Kidney tubule cell (primary cell): ENCODE measurements at regions not wholly inside any gene's neighbourhood (a gene's known extent, or its start where the extent isn't known, plus 50 kb on each side); places are given as distances from the start of the nearest gene placed in this dataset.
A peak's percentile ranks its signal among the peaks of the same experiment; 100 is the strongest.
"Not testable (repeated sequence)": the region's sequence is repeated elsewhere in the genome, so short reads cannot be mapped to it uniquely, and the experiment has no call there.

Source experiments
- DNase-seq: peaks from one replicate; pipeline ENCODE4 v3.0.0-alpha.2; 2018; ENCODE audit warnings: low spot score

DNA sequence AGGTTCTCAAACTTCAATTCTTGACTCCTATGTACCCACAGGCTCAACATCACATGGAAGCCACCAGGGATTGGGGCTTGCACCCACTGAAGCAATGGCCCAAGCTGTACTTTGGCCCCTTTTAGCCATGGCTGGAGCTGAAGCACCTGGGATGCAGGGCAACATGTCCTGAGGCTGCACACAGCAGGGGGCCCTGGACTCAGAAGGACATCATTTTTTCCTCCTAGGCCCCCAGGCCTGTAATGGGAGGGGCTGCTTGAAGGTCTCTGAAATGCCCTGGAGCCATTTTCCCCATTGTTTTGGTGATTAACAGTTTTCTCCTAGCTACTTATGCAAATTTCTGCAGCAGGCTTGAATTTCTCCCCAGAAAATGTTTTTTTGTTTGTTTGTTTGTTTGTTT is 465.1 kb upstream of the PCDH10 start:
- DNase-seq, result no peak

DNA sequence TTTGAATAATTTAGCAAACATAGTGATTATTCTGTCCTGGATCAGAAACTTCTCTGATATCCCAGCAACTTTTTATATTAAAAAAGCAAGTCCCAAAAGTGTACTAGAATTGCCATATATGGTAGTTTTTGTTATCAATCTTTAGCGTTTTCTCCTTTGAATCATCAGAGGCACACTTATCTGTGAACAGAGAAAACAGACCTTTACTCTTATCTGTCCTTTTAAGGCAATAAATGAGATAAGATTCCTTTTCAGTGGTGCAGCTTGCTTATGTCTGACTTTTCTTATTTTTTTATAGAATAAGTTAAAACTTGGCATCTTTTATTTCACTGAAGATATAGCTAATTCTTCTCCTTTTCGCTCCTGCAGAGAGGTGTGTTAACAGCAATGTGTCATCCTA is 458.1 kb upstream of the PCDH10 start:
- DNase-seq, result no peak

DNA sequence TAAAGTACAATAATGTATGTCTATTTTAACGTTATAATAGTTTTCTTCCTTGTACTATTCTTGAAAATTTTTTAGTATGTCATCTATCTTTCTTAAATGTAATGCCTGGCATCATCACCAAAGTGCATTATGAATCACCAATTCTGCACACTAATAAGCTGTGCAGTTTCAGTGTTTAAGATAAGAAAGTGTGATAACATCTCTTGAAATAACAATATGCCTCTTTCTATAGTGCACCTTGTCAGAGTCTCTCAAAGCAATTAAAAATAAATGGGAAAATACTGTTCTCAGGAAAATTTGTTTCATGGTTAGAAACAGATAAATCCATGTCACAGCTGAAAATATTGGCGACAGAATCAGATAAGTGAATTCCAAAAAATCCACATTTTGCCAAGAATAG is 457.4 kb upstream of the PCDH10 start:
- no peak for DNase-seq

DNA sequence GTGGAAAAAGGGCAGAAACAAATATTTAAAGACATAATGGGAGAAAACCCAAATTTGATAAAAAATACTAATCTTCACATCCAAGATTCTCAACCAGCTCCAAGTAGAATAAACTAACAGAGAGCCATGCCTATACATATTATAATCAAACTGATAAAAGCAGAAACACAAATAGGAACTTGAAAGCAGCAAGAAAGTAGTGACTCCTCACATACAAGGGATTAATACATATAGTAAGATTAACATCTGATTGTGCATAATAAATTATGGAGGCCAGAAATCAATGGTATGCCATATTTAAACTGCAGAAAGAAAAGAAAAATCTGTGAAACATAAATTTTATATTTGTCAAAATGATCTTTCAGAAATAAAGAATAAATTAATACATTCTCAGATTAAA is 454.3 kb upstream of the PCDH10 start:
- DNase-seq, result no peak

DNA sequence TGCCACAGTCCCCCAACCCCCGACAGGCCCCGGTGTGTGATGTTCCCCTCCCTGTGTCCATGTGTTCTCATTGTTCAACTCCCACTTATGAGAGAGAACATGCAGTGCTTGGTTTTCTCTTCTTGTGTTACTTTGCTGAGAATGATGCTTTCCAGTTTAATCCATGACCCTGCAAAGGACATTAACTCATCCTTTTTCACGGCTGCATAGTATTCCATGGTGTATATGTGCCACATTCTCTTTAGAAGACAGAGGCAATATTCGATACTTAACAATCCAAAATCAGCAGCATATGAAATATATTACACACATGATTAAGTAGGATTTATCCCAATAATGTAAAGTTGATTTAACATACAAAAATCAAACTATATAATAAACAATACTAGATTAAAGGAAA is 451.6 kb upstream of the PCDH10 start:
- DNase-seq, result not testable (repeated sequence)

DNA sequence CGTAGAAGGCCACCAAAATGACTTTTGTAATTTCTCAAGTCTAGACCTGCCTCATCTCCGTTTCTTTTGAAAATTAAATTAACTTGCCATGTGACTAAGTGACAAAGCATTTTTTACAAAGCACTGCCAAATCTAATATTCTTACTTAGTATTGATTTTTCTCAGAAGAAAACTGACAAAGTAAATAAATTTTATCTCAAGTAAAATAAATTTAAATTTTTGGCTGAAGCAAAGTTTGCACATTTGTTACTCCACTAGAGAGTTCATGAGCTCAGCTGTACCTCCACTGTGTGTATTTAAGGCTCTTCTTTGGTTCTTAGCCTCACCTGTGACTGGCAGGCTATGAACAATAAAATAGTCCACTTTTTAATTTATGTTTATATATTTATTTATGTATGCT is 441.1 kb upstream of the PCDH10 start:
- DNase-seq, result no peak

DNA sequence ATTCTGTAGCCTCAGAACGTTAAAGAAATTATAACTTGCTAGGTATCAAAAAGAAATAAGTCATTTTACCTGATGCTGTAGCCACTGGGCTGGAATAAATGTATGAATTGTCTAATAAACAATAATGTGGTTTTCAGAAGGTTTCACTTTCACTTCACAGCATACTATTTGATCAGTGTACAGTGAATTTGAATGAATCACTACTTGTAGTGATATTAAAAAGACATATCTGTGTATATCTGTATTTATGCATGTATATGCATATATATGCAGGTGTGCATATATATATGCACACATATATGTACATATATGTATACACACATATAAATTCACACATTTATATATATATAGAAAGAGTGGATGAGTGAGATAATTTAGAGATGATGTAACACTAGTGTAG is 440.0 kb upstream of the PCDH10 start:
- no peak for DNase-seq

DNA sequence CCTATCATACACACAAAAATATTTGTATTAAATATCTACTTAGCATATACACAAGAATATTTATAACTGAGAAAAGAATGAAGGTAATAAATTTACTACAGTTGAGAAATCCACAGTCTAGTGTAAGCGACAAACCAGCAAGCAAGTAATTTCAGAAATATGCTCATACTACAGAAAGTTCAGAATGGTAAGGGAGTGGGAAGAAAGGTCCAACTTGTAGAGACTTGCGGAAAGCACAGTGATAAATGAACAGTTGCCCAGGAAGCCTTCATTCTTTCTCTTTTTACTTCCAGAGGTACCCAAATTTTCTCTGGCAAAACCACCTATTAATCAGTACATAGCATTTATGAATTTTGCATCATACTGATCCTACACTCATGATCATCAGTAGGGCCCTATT is 438.1 kb upstream of the PCDH10 start:
- DNase-seq, result no peak

DNA sequence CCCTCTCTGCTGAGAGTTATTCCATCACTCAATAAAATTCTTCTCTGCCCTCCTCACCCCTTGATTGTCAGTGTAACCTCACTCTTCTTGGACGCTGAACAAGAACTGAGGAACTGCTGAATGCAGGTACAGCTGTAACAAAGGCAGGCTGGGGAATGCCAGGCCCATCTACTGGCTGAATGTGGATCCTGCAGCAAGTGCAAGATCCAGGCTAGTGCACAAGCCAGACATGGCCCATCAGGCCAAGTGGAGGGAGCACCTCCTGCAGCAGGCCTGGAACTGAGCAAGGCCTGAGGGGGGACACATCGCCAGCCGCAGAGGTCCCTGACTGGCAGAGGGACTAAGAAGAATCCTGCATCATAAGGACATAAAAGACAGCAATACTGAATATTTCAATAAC is 411.8 kb upstream of the PCDH10 start:
- DNase-seq, result no peak

DNA sequence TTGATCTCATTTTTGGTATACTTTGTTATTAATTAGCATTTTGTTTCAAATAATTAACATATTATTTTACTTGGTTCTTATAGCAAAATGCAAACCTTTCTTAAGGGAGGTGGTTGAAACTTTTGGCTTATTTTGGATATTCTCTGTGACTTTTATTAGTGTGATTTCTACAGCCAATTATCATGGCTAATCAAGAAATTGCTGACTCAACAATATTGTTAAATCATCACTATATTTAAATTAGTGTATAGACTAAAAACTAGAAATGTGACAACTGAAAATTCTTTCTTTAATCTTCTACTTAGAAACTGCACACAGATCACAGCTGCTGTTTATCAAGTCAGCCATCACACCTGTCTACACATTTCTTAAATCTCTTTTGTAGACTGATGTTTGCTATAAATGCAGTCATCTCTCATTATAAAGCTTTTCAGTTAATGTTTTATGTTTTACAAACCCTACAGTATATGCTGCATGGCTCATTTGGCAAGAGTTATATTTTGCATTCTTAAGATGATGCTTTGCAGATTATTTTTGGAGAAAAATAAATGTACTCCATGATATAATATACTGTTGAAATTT is 389.8 kb upstream of the PCDH10 start:
- DNase-seq, result no peak

DNA sequence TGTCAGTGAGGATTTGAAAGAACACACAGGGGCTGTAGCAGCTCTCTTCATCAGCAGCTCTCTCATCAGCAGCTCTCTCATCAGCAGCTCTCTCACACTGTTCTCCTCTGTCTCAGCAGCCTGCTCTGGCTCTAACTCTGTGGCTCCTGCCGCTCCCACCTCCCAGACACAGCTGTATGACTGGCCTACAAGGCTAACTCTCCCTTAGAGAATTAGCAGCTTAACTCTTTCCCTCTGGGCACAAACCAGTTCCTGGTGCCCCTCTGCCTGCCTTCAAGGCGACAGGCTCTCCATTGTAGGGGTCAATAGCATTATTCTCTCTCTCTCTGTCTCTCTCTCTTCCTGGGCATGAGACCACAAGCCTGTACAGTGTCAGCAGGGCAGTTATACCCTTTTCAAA is 385.6 kb upstream of the PCDH10 start:
- DNase-seq, result no peak

DNA sequence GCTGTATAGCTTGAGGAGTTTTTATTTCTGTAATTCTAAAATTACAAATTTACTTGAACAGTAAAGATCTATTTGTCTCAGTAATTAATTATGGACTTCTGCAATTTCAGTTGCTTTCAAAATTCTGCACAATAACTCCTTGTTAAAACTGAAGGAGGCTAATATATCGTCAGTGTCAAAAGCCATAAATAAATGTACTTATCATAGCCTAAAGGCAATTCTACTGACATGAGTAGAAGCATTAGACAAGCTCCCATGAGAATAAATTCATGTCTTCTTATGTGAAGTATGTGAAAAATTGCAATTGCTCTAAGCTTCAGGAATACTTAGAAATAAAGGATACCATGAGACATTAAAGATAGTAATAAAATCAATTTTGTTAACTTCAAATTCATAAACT is 381.2 kb upstream of the PCDH10 start:
- DNase-seq, result no peak

DNA sequence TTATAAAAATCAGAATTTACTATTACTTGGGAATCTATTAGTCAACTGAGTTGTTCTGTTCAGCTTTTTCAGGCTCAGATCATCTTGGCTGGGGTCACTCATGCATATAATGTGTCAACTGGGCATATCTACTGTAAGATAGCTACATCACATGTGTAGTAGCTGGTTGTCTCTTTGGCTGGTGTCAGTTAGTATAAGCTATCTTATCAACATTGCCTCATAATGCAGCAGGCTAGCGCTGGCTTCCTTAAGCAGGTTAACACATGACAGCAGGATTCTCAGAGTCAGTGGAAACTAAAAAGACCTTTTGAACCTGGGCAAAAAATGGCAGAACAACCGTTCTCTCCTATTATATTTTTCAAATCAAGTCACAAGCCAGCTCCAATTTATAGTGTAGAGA is 378.3 kb upstream of the PCDH10 start:
- DNase-seq, result no peak

DNA sequence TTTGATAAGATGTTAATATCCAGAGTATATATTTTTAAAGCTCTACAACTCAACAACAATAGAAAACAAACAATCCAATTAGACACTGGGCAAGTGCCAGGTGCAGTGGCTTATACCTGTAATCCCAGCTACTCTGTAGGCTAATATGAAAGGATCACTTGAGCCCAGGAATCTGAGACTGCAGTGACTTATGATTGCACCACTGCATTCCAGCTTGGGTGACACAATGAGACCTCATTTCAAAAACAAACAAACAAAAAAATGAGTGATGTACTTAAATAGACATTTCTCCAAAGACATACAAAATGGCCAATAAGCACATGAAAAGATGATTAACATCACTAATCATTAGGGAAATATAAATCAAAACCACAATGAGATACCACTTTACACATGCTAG is 356.8 kb upstream of the PCDH10 start:
- DNase-seq, result peak; percentile 2

DNA sequence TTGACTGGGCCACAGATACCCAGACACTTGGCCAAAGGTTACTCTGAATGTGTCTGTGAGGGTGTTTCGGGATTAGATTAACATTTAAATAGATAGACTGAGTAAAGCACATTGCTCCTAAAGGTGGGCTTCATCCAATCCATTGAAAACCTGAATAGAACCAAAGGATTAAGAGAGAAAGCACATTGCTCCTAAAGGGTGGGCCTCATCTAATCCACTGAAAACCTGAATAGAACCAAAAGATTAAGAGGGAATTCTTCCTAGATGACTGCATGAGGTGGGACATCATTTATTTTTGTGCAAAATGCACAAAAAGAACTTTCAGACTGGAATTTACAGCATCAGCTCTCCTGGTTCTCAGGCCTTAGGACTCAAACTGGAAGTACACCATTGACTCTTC is 351.2 kb upstream of the PCDH10 start:
- no peak for DNase-seq

DNA sequence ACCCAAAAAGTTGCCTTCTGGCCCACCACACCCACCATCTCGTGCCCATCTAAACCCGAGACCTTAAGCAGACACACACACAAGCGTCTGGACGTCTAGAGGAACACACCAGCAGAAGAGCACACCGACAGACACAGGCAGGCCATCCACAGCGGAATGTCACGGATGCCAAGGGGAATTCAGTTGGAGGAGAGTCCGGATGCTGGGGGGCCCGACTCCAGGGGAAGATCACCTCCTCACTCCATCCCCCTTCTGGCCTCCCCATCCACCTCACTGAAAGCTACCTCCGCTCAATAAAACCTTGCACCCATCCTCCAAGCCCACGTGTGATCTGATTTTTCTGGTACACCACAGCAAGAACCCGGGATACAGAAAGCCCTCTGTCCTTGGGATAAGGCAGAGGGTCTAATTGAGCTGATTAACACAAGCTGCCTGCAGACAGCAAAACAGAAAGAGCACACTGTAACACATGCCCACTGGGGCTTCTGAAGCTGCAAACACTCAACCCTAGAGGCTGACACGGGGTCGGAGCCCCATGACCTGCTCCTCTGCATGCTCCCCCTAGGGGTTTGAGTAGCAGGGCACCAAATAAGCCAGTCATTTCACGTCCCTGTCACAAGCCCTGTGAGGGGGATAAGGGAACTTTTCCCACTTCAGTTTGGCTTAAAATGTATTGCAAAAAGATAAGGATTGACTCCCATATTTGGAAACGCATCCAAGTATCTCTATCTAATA is 339.6 kb upstream of the PCDH10 start:
- DNase-seq, result no peak

DNA sequence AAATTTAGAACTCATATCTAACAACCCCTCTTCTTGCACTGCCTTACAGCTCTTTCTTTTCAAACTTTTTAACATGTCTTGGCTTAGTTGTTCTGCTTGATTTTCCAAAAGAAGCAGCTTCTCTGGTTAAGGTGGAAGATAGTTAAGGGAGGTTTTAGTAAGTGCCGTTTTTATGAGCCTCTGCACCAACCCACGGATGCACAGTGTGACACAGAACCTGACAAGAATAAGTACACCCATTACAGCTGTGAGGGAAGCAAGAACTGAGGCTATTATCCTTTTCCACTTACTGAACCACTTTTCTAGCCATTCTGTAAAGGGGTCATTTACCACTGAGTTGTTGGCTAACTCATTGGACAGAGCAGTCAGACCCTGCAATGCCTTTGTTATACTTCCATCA is 336.0 kb upstream of the PCDH10 start:
- not testable (repeated sequence) for DNase-seq

DNA sequence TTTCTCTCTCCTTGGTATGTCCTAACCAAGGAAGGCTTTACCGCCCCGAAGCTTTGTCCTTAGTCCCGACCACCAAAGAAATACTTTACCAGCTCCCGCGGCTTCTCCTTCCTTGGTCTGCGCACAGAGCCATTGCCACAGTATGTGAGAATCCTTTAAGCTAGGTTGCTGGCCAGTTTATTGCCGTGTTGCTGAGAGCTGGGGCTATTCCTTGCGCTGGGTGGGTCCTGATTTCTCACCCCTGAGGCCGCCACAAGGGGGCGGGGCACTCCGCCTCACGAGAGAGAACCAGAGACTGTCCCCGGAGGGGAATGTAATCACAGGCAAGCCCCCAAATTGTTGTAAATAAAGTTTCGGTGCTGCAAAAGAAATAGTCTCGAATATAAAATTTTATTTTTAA is 331.0 kb upstream of the PCDH10 start:
- no peak for DNase-seq

DNA sequence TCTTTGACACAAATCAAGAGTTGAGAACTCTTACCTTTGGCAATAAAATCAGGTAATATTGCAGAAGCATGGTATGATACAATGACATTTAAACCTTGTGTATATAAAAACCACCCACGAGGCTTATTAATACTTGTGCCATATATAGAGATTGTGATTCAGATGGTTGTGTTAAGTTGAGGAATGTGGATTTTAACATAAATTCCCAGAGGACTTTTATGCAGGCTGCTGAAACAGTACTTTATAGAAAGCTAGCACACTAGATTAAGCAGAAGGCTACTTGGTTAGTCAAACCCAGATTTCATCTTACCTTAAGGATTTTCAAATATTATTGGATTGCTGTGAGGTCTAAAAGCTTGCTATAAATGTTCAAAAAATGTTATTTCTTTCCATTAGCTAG is 325.7 kb upstream of the PCDH10 start:
- no peak for DNase-seq

DNA sequence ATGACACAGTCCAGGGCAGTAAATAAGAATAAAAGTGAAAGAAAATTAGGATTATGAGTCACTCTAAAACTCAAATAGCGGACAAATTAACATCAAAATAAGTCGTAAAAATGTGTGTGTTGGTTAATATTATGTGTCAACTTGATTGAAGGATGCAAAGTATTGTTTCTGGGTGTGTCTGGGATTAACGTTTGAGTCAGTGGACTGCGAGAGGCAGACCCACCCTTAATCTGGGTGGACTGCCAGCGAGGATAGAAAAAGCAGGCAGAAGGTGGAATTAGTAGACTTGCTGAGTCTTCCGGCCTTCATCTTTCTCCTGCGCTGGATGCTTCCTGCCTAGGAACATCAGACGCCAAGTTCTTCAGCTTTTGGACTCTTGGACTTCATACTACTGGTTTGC is 324.3 kb upstream of the PCDH10 start:
- no peak for DNase-seq

DNA sequence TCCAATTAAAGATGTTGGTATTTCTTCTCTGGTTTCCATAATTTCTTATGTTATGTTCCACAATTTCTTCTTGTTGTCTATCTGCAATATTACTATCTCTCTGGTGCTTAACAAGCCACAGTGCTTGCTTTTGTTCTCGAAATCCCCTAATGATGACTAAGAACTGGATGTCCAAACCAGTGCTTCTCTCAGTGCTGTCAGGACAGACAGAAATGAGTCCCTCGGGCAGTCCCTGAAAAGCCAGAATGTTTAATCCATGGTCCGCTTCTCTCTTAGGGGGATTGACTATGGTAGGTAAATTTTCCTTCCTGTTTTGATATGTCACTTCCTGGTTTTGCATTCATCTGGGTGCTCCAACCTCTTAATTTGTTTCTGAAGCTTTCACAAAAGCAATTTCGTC is 321.6 kb upstream of the PCDH10 start:
- DNase-seq, result no peak

DNA sequence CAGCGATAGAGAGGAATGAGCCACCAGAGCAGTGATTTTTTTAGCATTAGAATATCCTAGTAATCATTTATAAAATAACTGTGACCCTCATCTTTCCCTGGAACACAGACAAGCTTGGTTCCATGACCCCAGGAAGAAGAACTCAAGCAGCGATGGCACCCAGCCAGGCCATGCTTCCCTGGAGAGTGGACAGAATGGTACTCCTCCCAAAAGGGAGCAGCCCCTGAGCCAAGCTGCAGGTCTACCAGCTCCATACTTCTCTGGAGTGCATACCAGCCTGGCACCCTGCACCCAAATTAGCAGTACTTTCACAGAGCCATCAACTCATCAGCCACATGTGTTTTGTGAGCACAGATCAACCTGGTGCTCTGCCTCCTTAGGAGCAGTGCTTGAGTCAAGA is 310.9 kb upstream of the PCDH10 start:
- no peak for DNase-seq

DNA sequence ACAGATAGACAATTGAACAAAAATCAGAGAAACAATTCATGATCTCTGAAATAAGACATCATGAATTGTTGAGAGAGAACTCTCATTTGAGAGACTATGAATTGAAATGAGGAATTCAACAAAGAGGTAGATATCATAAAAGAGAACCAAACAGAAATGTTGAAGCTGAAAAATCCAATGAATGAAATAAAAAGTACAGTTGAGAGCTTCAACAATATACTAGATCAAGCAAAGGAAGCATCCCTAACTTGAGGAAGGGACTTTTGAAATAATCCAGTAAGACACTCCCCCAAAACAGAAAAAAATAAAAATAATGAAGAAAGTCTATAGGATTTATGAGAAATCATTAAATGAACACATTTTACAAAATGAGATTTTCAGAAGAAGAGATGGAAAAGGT is 310.0 kb upstream of the PCDH10 start:
- no peak for DNase-seq

DNA sequence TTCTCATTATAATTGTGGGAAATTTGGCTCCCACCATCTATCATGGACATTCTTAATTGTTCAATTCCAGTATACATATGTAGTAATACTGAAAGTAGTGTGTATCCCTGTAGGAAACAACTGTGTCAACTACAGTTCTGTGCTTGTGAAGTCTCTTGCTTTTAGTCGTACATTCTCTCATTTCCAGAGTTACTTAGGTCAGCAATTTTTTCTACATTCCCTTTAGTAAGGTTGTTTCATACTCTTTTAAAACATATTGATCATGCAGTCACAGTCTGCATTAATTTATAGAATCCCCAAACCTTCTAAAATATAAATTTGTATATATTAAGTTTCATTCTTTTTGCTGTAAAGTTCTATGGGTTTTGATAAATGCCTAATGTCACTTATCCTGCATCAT is 289.2 kb upstream of the PCDH10 start:
- no peak for DNase-seq
